OCI-LY7 (cell line): ENCODE measurements at regions not wholly inside any gene's neighbourhood (a gene's known extent, or its start where the extent isn't known, plus 50 kb on each side); places are given as distances from the start of the nearest gene placed in this dataset.
"Not testable (repeated sequence)": the region's sequence is repeated elsewhere in the genome, so short reads cannot be mapped to it uniquely, and the experiment has no call there.

ENCODE experiments used
- EZH2phosphoT487 ChIP-seq: fragments of 200-600 bp; sonication (generic); IDR thresholded peaks from 2 replicates; pipeline ENCODE4 v1.6.1; 2018; ENCODE audit warnings: low read depth, borderline replicate concordance, mild to moderate bottlenecking, mixed run types, antibody characterized with exemption, low read length, moderate library complexity, mixed read lengths
- TF ChIP-seq, protein P1 (sequence below): fragments of 200-600 bp; sonication (generic); conservative IDR thresholded peaks from 2 replicates; pipeline ENCODE4 v1.5.1; 2014; ENCODE audit warnings: mild to moderate bottlenecking, antibody characterized with exemption, low read length, moderate library complexity, mixed read lengths

DNA sequence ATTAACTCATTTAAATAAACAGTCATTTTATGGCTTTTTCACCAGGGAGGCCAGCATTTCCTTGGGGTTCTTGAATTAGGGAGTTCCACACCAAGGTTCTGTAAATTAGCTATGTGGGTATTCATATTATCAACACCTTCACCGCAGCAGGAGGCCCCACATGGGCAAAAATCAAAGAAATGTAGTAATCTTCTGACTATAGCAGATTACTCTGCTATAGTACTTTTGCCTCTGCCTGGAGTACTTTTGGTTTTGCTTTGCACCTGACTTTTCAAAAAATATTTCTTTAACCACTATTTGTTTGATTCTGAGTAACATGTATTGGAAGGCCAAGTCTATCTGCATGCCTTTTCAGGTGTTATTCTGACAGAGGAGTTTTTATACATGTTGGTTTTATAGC lies 728.1 kb downstream of the TTLL7 start:
- TF ChIP-seq, protein P1, sequence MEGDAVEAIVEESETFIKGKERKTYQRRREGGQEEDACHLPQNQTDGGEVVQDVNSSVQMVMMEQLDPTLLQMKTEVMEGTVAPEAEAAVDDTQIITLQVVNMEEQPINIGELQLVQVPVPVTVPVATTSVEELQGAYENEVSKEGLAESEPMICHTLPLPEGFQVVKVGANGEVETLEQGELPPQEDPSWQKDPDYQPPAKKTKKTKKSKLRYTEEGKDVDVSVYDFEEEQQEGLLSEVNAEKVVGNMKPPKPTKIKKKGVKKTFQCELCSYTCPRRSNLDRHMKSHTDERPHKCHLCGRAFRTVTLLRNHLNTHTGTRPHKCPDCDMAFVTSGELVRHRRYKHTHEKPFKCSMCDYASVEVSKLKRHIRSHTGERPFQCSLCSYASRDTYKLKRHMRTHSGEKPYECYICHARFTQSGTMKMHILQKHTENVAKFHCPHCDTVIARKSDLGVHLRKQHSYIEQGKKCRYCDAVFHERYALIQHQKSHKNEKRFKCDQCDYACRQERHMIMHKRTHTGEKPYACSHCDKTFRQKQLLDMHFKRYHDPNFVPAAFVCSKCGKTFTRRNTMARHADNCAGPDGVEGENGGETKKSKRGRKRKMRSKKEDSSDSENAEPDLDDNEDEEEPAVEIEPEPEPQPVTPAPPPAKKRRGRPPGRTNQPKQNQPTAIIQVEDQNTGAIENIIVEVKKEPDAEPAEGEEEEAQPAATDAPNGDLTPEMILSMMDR, result not testable (repeated sequence)
- not testable (repeated sequence) for TF ChIP-seq EZH2phosphoT487
